Fibroblast of villous mesenchyme (primary cell): ENCODE measurements at regions not wholly inside any gene's neighbourhood (a gene's known extent, or its start where the extent isn't known, plus 50 kb on each side); places are given as distances from the start of the nearest gene placed in this dataset.

ENCODE experiments used
- DNase-seq: peaks from one replicate; pipeline ENCODE4 v3.0.0-alpha.2; 2010; ENCODE audit warnings: low read depth
- H3K4me3 ChIP-seq: 2 replicates; pipeline ENCODE4 v1.5.1; 2011; ENCODE audit warnings: low read depth, mild to moderate bottlenecking, low read length
- CTCF ChIP-seq: IDR thresholded peaks from 2 replicates; pipeline ENCODE4 v1.5.1; 2012; ENCODE audit warnings: low read depth, mild to moderate bottlenecking, low read length; ENCODE audit not compliant: insufficient read depth

- no peak overlapping the region for H3K4me3 ChIP-seq
- no peak for TF ChIP-seq CTCF
- DNase-seq: no peak
Observed at GRCh38 chr5:175281257-175281656, 162.7 kb downstream of the DRD1 start.

GRCh38 chr5:175279506-175279905 lies 164.5 kb downstream of the DRD1 start:
- no peak overlapping the region for H3K4me3 ChIP-seq
- no peak for TF ChIP-seq CTCF
- no peak for DNase-seq

- H3K4me3 ChIP-seq: no peak overlapping the region
- TF ChIP-seq CTCF: no peak
- DNase-seq: no peak
Observed at GRCh38 chr5:175275748-175276147, 168.2 kb downstream of the DRD1 start.

- no peak overlapping the region for H3K4me3 ChIP-seq
- no peak for TF ChIP-seq CTCF
- DNase-seq: no peak
Observed at GRCh38 chr5:175275097-175275496, 168.9 kb downstream of the DRD1 start.

GRCh38 chr5:175274171-175274570 lies 169.8 kb downstream of the DRD1 start:
- no peak for DNase-seq
- TF ChIP-seq CTCF: no peak
- no peak overlapping the region for H3K4me3 ChIP-seq

- H3K4me3 ChIP-seq: no peak overlapping the region
- no peak for TF ChIP-seq CTCF
- DNase-seq: no peak
Observed at GRCh38 chr5:175264406-175264805, 179.6 kb downstream of the DRD1 start.

GRCh38 chr5:175263776-175264175 lies 180.2 kb downstream of the DRD1 start:
- no peak overlapping the region for H3K4me3 ChIP-seq
- DNase-seq: no peak
- TF ChIP-seq CTCF: no peak
